ENCODE measurements at regions not wholly inside any gene's neighbourhood (a gene's known extent, or its start where the extent isn't known, plus 50 kb on each side); places are given as distances from the start of the nearest gene placed in this dataset.

- no peak for TF ChIP-seq POLR2A (IDR thresholded peaks at IDR 0.05; ENCODE audit: low read length)
- TF ChIP-seq GATA1 (IDR thresholded peaks at IDR 0.05; ENCODE audit: low read depth, low read length): no peak
Observed at GRCh38 chr1:4084446-4084845, 184.4 kb upstream of the C1orf174 start.

Data from erythroblast (primary cell).